Hepatocyte (in vitro differentiated cells): ENCODE measurements at regions not wholly inside any gene's neighbourhood (a gene's known extent, or its start where the extent isn't known, plus 50 kb on each side); places are given as distances from the start of the nearest gene placed in this dataset.

Source experiments
- CTCF ChIP-seq: fragments of 200-600 bp; sonication (generic); IDR thresholded peaks from 2 replicates; pipeline ENCODE4 v1.5.1; 2016; ENCODE audit warnings: antibody characterized with exemption, mild to moderate bottlenecking; ENCODE audit not compliant: poor library complexity
- EZH2 ChIP-seq: fragments of 200-600 bp; sonication (generic); IDR thresholded peaks from 2 replicates; pipeline ENCODE4 v1.6.1; 2016; ENCODE audit warnings: antibody characterized with exemption, mild to moderate bottlenecking, borderline replicate concordance

DNA sequence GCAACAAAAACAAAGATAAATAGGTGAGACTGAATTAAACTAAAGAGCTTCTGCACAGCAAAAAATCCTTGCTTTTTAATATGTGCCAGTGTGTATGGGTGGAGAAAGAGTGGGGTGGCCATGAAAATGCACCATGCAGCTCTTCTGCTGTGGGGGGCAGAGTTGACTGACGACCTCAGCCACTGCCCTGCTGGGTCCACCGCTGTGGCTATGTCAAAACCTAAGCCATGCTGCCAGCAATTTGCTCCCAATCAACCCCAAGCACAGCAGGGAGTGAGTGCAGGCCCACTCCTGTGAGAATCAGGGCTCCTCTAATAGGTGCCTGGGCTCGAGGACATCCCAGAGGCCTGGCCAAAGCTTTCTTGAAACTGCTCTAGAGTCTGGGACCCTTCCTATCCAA is 235.6 kb upstream of the RBBP8 start:
- no peak for TF ChIP-seq CTCF
- no peak for TF ChIP-seq EZH2
